Pancreas (tissue), 10 donors: ENCODE measurements at regions not wholly inside any gene's neighbourhood (a gene's known extent, or its start where the extent isn't known, plus 50 kb on each side); places are given as distances from the start of the nearest gene placed in this dataset.
"Not testable (repeated sequence)": the region's sequence is repeated elsewhere in the genome, so short reads cannot be mapped to it uniquely, and the experiment has no call there.

Experiments
- ATAC-seq, 4 donors: fragments of 200-7000 bp; cut with Tn5 transposase; one replicate each; pipeline versions ENCODE4 v1.8.0 to v1.9.1; 2020; ENCODE audit warnings: mild to moderate bottlenecking in 4 of 4, moderate library complexity in 4 of 4
- DNase-seq, 6 donors: peaks; one replicate each; pipeline ENCODE4 v3.0.0-alpha.2; 2020
- FAIRE-seq: peaks from 2 replicates; lab custom pipeline; 2012; peaks lifted over from hg19 to GRCh38; lab: Jason Lieb, UNC
- H3K27ac ChIP-seq, 4 donors: fragments of 200-600 bp; sonication (generic); 1 replicate in 3 of 4; 2 replicates in 1 of 4; pipeline versions ENCODE4 v1.5.0 to v1.8.0; 2020
- H3K27me3 ChIP-seq, 4 donors: fragments of 200-600 bp; one replicate each; pipeline ENCODE4 v1.8.0; 2021
- H3K36me3 ChIP-seq, 3 donors: fragments of 200-600 bp; sonication (generic) in 1 of 3; one replicate each; pipeline versions ENCODE4 v1.5.0 to v1.8.0; 2020 to 2021
- H3K4me1 ChIP-seq, 3 donors: fragments of 200-600 bp; one replicate each; pipeline ENCODE4 v1.8.0; 2021
- H3K4me3 ChIP-seq, 4 donors: fragments of 200-600 bp; sonication (generic) in 2 of 4; one replicate each; pipeline versions ENCODE4 v1.5.0 to v1.8.0; 2020 to 2021
- H3K9me3 ChIP-seq, 4 donors: fragments of 200-600 bp; one replicate each; pipeline ENCODE4 v1.8.0; 2021
- CTCF ChIP-seq, 4 donors: fragments of 200-600 bp; sonication (generic) in 3 of 4; IDR thresholded peaks; one replicate each; pipeline versions ENCODE4 v1.5.0 to v1.8.0; 2021; ENCODE audit warnings: antibody characterized with exemption in 4 of 4
- WGBS, 2 donors: extraction: QIAGEN DNeasy Blood & Tissue Kit; methylation state at CpG; one replicate each; pipeline ENCODE4 v1.1.7; 2013; 5-methylcytosine and 5-hydroxymethylcytosine counted together
- intact Hi-C, 3 donors: fragments of 100-400 bp; cut with DNase I; formaldehyde crosslinking; loops; one replicate each; pipeline versions ENCODE4 v1.11.1 to v1.14.2; 2022
- donor health status: healthy with polysubstance abuse.
- donor health status: DM: no; HTN: no; CAD: no; lungs with moderate emphysema.
- donor health status: DM: no; HTN: no; CAD: no.
- donor health status: control.
- donor health status: control.
- donor health status: Bipolar disorder and iron deficiency.
- donor health status: DM: yes; HTN: yes; CAD: no.
- donor health status: DM: no; HTN: no; CAD: no.
- donor health status: DM: no; HTN: no; CAD: no.
- donor health status: DM: yes; HTN: yes; CAD: no.

DNA sequence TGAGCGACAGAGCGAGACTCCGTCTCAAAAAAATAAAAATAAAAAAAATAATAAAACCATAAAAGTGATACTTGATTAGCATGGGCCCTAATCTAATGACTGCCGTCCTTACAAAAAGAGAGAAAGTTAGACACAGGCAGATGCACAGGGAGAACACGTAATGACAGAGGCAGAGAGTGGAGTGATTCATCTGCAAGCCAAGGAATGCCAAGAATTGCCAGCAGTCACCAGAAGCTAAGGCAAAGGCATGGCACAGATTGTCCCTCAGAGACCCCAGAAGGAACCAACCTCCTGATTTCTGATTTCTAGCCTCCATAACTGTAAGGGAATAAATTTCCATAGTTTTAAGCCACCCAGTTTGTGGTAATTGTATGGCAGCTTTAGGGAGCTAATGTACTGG lies 79.6 kb upstream of the FREM1 start:
- no peak overlapping the region for H3K27ac ChIP-seq
- no peak overlapping the region for H3K4me3 ChIP-seq
- no peak for TF ChIP-seq CTCF (IDR thresholded peaks at IDR 0.05)
- DNase-seq (no peak), FAIRE-seq (no peak), ATAC-seq (no peak)
- WGBS, 2 donors, result 93 to 95% methylated on average over 5 of the region's 5 CpGs
- no peaks in the 10 kb centered on the region for H3K36me3 ChIP-seq
- no peaks in the 10 kb centered on the region for H3K9me3 ChIP-seq
- intact Hi-C loops, result no loop called here
- no peaks in the 10 kb centered on the region for H3K27me3 ChIP-seq
- peaks cover 0 to 5% (median 0%) of the 10 kb centered on the region in 3 donors for H3K4me1 ChIP-seq

- H3K27ac ChIP-seq, H3K4me1 ChIP-seq, FAIRE-seq, ATAC-seq, intact Hi-C loops, H3K9me3 ChIP-seq, H3K4me3 ChIP-seq, DNase-seq, H3K27me3 ChIP-seq, H3K36me3 ChIP-seq: not testable (repeated sequence)
- 89 to 90% methylated on average over 7 of the region's 7 CpGs for WGBS, 2 donors
Observed at GRCh38 chr9:14989336-14989735, 79.1 kb upstream of the FREM1 start.

DNA sequence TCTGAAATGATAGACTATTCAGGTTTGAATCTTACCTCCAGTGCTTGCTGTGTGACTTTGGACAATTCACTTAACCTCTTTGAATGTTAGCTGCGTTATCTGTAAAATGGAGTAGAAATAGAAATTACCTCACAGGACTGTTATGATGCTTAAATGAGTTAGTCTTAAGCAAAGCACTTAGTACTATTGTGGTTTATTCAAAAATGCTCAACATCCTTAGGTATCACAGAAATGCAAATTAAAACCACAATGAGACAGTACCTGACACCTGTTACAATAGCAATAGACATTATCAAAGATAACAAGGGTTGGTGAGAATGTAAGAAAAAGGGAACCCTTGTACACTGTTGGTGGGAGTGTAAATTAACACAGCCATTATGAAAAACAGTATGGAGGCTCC lies 77.6 kb upstream of the FREM1 start:
- Histone ChIP-seq H3K36me3 (no peaks in the 10 kb centered on the region), H3K9me3 (no peaks in the 10 kb centered on the region), H3K27ac (no peak overlapping the region), H3K27me3 (no peaks in the 10 kb centered on the region), H3K4me1 (no peaks in the 10 kb centered on the region), H3K4me3 (no peak overlapping the region)
- no peak for ATAC-seq
- intact Hi-C loops, result no loop called here
- WGBS, 2 donors, result 79 to 89% methylated on average over 1 of the region's 1 CpG
- no peak for FAIRE-seq
- TF ChIP-seq CTCF (IDR thresholded peaks at IDR 0.05), result no peak
- no peak for DNase-seq

DNA sequence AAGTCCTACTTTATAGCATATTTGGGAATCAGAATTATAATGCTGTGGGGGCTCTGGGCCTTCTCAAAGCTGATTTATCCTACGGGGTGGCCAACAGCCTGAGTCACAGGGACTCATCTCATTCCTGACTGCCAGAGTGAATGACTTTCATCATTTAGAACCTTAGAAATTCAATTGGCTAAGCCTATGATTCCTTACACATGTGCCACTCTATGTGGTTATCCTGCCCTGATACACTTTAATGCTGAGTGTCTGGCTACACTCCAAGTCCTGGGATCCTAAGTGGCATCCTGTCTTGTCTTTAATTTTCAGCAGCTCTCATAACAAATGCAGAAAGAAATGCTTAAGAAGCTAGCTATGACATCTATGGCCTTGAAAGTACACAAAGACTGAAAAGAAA lies 75.2 kb upstream of the FREM1 start:
- Histone ChIP-seq H3K9me3 (no peaks in the 10 kb centered on the region), H3K4me1 (no peaks in the 10 kb centered on the region), H3K36me3 (no peaks in the 10 kb centered on the region), H3K4me3 (no peak overlapping the region), H3K27ac (no peak overlapping the region), H3K27me3 (no peaks in the 10 kb centered on the region)
- FAIRE-seq (no peak), ATAC-seq (no peak), DNase-seq (no peak)
- TF ChIP-seq CTCF (IDR thresholded peaks at IDR 0.05), result no peak
- intact Hi-C loops, result no loop called here
- 86 to 94% methylated on average over 1 of the region's 1 CpG for WGBS, 2 donors

DNA sequence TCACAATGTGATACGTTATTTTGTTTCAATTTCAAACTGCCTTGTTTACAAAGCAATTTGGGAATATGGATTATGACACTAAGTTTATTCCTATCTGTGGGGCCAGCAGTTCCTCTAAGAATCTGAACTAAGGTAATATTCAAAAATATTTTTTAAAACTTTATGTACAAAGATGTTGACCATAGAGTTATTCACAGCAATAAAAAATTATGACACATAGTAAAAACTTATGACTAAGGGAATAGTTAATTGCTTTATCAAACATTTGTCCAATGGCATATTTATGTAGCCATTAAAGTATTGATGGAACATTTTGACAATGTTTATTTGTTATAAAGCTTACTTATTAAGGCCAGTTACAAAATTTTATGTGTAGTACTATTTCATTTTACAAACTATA lies 73.4 kb upstream of the FREM1 start:
- intact Hi-C loops, result no loop called here
- Histone ChIP-seq H3K27me3 (no peaks in the 10 kb centered on the region), H3K36me3 (no peaks in the 10 kb centered on the region), H3K4me3 (no peak overlapping the region), H3K27ac (no peak overlapping the region), H3K9me3 (no peaks in the 10 kb centered on the region), H3K4me1 (no peaks in the 10 kb centered on the region)
- ATAC-seq (no peak), DNase-seq (no peak), FAIRE-seq (peak; percentile 68)
- WGBS, 2 donors, result 75% methylated on average over 1 of the region's 1 CpG
- TF ChIP-seq CTCF (IDR thresholded peaks at IDR 0.05), result no peak
